ENCODE measurements at regions not wholly inside any gene's neighbourhood (a gene's known extent, or its start where the extent isn't known, plus 50 kb on each side); places are given as distances from the start of the nearest gene placed in this dataset.

DNA sequence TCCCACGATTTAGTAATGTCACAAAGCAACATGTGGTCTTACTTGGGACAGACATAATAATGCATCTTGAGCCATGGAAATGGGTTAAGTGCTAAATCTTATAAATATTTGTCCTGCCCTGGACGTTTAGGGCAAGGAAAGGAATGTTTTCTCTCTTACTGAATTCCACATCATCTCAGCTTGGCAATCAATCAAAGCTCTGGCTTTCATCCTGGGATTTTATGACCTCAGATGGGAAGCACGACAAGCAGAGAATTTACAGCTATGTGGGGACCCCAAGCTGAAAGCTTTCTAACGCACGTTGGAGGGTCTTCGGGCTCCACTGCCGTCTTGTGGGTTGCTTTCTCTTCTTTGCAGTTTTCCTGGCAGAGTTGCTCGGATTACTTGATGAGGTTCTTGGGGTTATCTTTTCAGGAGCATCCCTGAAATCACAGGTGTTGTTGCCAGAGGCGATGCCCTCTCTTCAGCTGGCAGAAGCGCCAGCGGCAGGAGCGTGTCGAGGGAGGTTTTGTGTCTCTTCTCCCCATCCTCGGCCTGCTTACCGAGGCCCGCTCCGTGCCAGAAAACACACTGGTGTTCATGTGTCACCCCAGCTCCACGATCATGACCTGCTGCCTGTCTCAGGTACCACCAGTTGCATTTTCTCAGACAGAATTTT, 73.4 kb upstream of the FRMD1 start:
- TF ChIP-seq GATA2 (IDR thresholded peaks at IDR 0.05; ENCODE audit: low read depth, low read length) (no peak), GATA3 (IDR thresholded peaks at IDR 0.05; ENCODE audit: low read depth, low read length) (no peak)

All from SH-SY5Y (cell line).